Vagina (tissue), 2 donors: ENCODE measurements at regions not wholly inside any gene's neighbourhood (a gene's known extent, or its start where the extent isn't known, plus 50 kb on each side); places are given as distances from the start of the nearest gene placed in this dataset.

Source experiments
- CTCF ChIP-seq, 3 experiments: fragments of 450-650 bp in 2 of 3; fragments of 200-600 bp in 1 of 3; sonication (generic) in 1 of 3; IDR thresholded peaks; one replicate each; pipeline ENCODE4 v1.5.1; 2017 to 2019; ENCODE audit warnings: antibody characterized with exemption in 3 of 3, mild to moderate bottlenecking in 2 of 3, moderate library complexity in 2 of 3
- POLR2A ChIP-seq, 2 donors: fragments of 450-650 bp; IDR thresholded peaks; one replicate each; pipeline ENCODE4 v1.6.1; 2017; ENCODE audit warnings: antibody characterized with exemption in 2 of 2, mild to moderate bottlenecking in 2 of 2, moderate library complexity in 2 of 2
- POLR2AphosphoS5 ChIP-seq, 2 donors: sonication (generic); formaldehyde crosslinking; IDR thresholded peaks; one replicate each; pipeline ENCODE4 v1.9.0; 2017; ENCODE audit warnings: antibody characterized with exemption in 2 of 2, mild to moderate bottlenecking in 2 of 2, low read depth in 1 of 2; ENCODE audit not compliant: insufficient read depth in 1 of 2

GRCh38 chr15:38088971-38089370 lies 154.5 kb downstream of the TMCO5A start:
- no peak for TF ChIP-seq CTCF (IDR thresholded peaks at IDR 0.05)
- no peak for TF ChIP-seq POLR2AphosphoS5 (IDR thresholded peaks at IDR 0.05; ENCODE audit: insufficient read depth in 1 of 2, low read depth in 1 of 2)
- no peak for TF ChIP-seq POLR2A (IDR thresholded peaks at IDR 0.05)
